Smooth muscle cell of the brain vasculature (primary cell): ENCODE measurements at regions not wholly inside any gene's neighbourhood (a gene's known extent, or its start where the extent isn't known, plus 50 kb on each side); places are given as distances from the start of the nearest gene placed in this dataset.
"Not testable (repeated sequence)": the region's sequence is repeated elsewhere in the genome, so short reads cannot be mapped to it uniquely, and the experiment has no call there.

Source experiments
- DNase-seq: peaks from one replicate; pipeline ENCODE4 v3.0.0-alpha.2; 2012; ENCODE audit warnings: low read depth, low spot score

DNA sequence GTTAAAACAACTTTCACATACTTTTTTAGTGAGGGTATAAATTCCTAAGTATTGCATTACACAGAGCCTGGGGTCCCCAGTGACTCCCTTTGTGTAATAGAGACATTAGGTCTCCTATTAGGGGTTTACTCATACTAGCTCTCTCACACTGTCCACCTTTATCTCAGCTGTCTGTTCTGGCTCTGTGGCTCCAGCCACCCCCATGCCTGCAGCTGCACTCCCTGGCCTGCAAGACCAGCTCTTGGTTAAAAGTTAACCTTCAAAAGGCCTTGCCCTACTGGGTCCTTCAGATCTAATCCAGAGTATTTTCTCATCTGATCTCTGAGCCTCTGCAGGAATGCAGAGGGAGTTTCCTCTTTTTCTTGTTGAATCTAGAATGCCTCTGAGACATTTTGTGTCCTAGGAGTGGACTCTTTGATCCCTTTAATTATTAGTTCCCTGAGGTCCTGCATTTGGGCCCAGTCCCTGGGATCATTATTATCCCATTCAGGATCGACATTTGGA, 280.9 kb downstream of the PYDC2 start:
- DNase-seq = not testable (repeated sequence)

DNA sequence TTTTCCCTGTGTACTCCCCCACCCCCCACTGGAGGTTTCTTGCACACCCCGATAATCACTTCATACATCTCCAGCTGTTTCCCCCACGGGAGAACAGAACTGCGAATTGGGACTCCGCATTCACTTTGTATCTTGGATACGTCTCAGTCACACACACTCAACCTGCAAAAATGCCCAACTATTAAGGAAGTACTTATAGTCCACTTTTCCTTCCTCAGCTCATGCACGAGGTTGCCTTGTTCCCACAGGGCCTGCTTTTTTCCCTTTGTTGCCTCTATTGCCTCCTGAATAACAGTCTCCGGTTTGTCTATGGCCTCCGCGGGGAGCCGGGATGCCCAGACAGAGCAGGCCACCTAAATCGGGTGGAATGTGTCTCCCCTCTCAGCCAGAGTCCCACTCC, 282.3 kb downstream of the PYDC2 start:
- no peak for DNase-seq

DNA sequence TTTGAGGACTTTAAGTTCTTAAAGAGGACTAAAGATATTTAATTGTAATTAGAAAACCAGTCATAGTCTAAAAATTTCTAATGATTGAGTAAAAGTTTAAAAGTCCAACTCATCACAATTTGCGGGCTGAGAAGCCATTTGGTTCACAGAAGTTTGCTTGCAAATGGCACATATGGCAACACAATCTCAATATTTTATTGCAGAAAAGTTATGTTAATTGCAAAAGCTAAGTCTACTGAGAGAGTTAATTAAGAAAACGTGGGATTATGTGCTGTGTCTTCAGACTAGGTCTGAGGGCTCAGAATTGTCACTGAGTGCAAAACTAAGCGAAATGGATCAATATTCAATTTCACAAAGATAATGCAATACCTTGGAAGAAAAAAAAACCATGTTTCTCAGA, 289.7 kb downstream of the PYDC2 start:
- DNase-seq = no peak

DNA sequence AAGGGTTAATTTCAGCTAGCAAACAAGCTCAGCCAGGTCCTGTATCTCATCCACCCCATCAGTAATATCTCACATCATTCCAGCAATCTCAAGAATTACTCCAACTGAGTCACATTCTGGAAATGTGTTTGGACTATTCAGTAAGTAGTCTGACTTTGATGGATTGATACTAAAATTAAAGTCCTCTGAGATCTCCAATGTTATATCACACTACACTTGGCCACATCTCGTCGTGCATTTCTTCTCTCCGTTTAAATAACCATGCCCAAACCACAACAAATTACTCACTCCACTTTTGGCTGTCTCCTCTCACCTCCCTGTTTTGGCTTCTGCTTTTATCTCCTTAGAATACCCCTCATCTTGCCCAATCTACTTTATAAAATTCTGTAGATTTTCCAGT, 292.2 kb downstream of the PYDC2 start:
- DNase-seq = no peak

DNA sequence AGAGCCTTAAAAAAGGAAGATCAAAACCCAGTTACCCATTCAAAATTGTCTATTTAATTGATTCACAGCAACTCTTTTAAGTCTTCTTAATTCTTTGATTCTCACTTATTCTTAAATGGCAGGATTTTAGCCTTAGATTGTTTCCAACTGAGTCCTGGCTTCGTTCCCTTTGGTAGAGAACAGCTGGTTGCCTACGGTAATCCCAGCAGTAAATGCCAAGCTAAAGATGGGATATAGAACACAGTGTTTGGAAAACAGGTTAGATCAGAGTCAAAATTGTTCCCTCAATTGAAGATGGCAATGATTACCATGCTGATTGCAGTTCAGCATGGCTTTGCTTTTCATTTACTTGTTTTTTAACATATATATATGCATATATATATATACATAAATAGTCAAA, 300.9 kb downstream of the PYDC2 start:
- no peak for DNase-seq

DNA sequence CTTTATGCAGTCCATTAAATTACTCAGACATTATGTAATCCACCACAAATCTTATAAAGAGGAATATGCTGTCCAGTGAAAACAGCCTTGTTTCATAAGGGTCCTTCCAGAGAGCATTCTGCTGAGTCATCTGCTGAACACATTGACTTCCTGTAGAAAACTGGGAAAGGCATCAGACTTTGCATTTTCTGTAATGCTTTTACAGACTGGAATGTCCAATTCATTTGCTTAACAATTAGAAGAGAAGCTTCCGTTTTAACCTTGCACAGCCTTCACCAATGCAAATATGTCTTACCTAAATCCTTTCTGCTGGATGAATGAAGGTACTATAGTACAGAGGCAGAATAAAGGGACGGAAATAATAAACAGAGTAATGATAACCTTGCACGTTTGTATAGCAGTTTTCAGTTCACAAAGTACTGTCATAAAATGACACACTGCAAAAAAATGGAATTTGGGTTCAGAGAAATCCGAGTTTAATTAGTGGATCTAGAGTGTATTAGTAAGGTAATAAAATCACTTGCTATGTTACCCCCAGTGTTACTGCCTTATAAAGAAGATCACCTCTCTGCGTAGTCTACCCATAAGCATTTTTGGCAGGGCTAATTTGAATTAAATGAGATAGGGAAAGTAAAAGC, 301.5 kb downstream of the PYDC2 start:
- no peak for DNase-seq

DNA sequence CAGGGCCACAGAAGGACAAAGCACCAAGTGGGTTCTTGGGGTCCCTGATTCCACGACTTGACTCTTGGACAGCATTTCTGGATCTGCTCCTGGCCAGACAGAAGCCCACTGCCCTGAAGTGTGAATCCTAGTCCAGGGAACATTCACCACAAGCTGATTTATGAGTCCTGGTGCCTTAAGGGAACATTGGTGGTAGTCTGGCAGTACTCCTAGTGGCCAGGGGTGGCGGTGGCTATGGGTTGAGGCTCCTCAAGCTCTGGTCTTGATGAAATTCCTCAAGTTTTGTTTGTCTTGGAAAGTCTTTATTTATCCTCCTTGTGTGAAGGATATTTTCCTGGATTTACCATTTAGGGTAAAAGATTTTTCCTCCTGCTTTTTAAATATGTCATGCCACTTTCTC, 307.5 kb downstream of the PYDC2 start:
- DNase-seq = no peak

DNA sequence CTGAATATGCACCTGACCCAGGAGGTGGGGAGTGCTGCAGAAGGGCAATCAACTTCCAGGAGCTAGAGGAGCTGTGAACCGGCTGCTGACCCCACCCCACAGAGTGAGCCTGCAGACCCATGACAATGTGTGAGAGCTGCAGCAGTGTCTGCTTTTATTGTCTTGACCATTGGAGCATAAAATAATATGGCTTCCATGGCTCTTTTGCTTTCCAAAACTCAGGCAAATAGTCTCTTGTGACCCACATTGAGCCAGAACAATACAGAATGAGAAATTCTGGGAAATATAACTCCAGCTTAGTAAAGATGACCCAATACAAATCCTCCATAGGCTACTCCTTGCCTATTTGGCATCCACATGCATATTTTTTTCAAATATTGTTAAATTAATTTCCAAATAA, 309.6 kb downstream of the PYDC2 start:
- DNase-seq = no peak

DNA sequence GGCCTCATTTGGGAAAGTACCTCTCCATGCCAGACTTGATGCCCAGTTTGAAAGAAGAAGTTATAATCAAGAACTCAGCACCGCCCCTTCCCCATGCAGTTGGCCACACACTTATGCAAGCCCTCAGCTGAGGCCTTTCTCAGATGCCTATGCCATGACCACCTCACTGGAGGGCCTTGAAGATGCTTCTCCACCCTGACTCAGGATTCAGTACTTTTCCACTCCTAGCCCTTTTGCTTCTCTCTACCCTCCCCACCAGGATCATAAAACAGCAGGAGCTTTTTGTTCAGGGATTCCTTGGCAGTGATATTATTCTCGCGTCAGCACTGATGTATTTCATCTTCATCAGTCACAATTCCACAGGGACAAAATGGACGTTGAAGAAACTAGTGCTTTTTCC, 313.5 kb downstream of the PYDC2 start:
- DNase-seq = peak; percentile 2

DNA sequence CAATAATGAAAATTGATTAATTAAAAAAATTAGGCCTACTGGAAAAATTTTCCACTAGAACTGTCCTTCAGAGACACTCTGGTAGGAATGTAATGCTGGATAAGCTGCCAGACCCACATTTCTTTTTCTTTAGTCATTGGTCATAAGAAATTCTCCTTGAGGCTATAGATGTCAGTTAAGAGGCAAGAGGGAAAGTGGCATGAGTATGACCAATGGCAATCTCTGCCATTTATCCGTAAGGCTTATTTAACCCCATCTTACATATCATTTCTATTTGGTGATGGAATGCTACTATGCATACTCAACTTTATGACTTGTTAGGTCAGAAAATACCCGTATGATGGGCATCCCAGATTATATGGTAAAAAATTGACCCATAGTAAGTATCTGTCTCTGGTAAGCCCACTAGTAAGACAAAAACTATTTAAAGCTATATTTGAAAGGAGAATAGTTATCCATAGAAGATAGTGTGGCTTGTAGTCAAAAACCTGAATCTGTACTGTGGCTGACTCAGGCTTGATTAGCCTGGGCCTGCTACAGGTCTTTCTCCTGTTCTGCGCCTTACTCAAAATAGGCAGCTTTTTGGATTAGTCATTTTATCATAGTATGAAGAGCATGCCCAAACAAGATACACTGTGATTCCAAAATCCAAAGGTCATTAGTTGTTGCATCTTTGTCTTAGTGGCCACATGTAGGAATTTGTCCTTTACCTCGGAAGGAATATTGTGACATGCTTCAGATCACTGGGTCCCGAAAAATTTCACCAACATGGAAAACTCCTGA, 314.7 kb downstream of the PYDC2 start:
- DNase-seq = no peak

DNA sequence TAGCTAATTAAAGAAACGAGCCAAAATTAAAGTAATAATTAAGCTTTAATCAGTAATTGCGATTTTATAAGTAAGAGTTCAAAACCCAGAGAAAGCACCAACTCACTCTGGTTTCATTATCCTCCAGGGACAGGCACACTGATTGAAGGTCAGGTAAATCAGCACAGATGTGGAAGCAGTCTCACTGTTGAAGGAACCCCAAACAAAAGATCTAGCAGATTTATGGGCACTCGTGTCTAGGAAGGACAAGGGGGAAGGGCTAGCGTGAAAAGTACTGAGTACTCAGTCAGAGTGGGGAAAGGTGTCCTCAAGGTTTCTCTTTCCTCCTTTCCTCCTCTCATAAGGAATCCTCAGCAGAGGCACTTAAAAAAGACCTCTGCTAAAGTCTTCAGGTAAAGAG, 320.1 kb downstream of the PYDC2 start:
- DNase-seq = no peak

DNA sequence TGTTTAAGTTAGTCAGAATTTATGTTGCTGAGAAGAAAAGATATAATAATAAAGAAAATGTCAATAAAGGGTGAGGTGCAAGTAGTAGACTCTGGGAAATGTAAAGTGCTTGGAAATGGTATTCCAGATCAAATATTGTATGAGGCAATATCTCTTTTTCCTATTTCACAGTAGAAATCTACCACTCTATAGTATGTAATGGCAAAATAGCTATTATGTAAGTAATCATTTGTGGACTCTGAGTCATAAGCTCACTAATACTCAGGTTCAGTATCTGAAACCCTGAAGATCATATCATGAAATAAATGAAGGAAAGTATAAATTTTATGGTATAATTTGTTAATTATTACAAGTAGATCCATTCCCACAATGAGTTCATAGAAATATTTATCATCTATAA, 322.1 kb downstream of the PYDC2 start:
- DNase-seq = no peak

DNA sequence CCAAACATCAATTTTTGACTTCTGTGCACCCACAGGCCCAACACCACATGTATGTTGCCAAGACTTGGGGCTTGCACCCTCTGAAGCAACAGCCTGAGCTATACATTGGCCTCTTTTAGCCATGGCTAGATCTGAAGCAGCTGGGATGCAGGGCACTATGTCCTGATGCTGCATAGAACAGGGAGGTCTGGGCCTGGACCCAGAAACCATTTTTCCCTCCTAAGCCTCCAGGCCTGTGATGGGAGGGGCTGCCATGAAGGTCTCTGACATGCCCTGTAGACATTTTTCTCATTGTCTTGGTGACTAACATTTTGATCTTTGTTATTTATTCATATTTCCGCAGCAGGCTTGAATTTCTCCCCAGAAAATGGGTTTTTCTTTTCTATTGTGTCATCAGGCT, 330.0 kb downstream of the PYDC2 start:
- DNase-seq = no peak

DNA sequence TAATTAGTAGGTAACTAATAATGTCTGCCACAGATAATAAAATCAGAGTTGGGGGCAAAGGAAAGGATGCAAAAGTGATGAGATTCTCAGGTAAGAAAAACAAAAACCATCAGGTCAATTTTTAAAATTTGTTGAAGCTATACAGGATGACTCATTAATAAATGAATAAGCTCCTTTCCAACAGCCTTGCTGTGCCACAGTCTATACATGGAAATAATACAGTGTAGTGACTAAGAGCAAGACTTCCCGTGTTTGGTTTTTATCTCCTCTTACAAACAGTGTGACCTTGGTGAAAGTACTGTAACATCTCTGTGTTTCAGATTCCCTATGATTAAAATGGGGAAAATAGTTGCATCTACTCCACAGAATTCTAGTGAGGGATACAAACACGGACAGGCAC, 331.6 kb downstream of the PYDC2 start:
- no peak for DNase-seq

DNA sequence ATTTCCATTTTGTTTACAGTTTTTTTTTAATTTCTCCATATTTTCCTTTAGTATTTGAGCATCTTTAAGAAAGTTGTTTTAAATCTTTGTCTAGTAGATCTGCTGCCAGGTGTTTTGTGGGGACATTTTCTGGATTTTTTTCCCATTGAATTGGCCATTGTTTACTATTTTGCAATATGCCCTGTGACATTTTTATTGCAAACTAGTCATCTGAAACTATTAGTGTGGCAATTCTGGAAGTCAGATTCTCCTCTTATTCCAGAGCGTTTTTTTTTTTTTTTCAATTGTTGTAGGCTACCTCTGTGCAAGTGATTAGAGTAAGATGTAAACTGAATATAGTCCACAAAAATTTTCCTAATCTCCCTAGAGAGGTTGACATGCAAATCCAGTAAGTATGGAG, 334.2 kb downstream of the PYDC2 start:
- no peak for DNase-seq

DNA sequence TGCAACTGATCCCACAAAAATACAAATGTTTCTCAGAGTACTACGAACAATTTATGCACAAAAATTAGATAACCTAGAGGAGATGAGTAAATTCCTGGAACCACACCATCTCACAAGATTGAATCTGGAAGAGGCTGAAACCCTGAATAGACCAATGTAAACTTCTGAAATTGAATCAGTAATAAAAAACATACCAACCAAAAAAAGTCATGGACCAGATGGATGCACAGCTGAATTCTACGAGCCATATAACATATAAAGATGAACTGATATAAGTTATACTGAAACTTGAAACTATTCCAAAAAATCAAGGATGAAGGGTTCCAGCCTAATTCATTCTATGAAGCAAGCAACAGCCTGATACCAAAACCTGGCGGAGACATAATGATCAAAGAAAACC, 336.3 kb downstream of the PYDC2 start:
- no peak for DNase-seq

DNA sequence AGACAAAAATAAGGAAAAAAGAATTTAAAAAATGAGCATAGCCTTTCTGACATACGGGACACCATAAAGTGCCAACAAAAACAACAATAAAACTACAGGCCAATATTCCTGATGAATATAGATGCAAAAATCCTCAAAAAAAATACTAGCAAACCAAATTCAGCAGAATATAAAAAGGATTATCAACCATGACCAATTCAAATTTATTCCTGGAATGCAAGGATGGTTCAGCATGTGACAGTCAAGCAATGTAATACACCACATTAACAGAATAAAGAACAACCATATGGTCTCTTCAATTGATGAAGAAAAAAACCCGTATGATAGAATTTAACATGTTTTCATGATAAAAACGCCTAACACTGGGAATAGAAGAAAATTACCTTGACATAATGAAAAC, 341.7 kb downstream of the PYDC2 start:
- no peak for DNase-seq

DNA sequence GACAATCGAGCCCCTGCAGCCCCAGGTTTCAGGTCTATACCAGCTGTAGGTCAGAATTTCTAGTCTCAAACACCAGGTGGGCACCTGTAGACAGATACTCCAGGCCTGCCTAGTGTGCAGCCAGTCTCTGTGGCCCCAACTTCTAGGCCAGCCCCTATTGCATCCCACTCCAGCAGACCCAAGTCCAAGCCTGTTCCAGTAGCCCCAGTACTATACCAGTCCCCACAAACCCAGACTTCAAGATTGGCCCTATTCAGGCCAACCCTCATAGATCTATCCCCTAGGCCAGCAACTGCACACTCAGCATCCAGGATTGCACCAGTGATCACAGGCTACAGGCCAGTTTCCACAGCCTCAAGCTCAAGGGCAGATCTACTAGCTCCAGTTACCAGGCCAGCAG, 344.0 kb downstream of the PYDC2 start:
- no peak for DNase-seq

DNA sequence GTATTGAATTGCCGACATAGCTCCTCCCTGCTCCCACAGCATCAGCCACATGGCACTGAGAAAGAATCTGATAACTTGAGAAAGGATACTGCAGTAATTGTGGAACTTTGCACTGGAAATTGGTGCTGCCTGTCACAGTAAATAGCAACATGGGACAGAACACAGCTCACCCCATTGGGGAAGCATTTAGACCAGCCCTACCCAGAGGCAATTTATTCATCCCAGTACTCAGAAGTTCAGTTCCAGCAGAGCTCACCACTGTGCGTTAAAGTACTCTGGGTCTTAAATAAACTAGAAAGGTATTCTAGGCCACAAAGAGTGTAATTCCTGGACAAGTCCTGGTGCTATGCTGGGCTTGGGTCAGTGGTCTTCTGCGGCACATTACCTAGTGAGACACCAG, 347.1 kb downstream of the PYDC2 start:
- no peak for DNase-seq

DNA sequence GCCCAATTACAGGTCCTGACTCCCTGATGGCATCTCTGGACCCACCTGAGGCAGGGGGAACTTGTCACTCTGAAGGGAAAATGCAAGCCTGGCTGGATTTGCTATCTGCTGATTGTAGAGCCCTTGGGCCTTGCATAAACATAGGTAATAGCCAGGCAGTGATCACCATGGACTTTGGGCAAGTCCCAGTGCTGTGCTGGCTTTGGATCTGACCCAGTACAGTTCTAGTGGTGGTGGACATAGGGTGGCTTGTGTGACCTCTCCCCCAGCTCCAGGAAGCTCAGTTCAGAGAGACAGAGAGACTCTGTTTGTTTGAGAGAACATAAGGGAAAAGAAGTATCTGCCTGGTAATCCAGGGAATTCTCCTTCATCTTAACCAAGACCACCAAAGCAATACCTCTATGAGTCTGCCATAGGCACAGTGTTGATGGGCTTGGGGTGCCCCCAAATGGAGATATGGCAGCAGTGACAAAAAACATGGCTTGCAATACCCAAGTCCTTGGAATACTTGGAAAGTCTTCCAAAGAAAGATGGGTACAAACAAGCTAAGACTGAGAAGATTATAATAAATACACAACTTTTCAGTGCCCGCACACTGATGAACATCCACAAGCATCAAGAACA, 348.5 kb downstream of the PYDC2 start:
- no peak for DNase-seq

DNA sequence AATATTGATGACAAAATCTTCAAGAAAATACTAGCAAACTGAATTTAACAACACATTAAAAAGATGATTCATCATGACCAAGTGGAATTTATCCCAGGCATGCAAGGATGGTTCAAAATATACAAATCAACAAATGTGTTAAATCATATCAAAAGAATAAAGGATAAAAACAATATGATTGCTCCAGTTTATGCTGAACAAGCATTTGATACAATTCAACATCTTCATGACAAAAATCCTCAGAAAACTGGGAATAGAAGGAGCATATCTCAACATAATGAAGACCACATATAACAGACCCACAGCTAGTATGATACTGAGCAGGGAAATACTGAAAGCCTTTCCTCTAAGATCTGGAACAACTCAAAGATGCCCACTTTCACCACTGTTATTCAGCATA, 352.3 kb downstream of the PYDC2 start:
- DNase-seq = no peak

DNA sequence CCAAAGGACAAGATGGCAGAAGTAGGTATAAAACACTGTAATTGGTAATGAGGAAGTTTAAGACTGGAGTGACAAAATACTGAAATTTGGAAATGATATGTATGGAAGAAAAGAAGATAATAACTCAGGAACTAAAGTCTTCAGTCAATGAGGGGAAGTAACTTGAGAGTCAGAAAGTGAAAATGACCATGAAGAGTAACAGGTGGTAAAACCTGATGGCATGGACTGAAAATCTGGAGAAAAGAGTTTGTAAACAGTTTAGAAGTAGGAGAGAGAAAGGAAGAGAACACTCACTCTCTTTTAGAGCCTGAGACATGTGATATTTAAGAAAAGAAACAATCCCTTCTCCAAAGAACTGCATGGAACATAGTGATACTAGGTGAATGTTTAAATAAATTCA, 387.9 kb downstream of the PYDC2 start:
- DNase-seq = no peak

DNA sequence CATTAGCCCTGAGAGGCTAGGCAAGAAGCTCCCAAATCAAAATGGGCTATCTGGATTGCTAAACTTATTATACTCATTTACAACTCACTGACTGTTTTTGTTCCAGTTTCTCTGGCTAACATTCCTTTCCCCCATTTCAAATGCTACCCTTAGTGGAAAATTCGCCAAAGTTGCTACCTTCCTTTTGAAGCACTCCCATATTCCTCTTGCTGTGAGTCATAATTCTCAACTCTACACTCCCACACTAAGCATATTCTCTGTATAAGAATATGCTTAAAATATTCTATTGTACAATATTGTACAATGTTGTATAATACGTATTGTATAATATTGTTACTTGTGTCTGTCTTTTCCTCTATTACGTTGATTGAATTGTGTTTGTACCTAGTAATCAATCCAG, 398.6 kb downstream of the PYDC2 start:
- no peak for DNase-seq
